ENCODE measurements at regions not wholly inside any gene's neighbourhood (a gene's known extent, or its start where the extent isn't known, plus 50 kb on each side); places are given as distances from the start of the nearest gene placed in this dataset.

- TF ChIP-seq POLR2A (IDR thresholded peaks at IDR 0.05; ENCODE audit: low read length) (no peak), GATA1 (IDR thresholded peaks at IDR 0.05; ENCODE audit: low read depth, low read length) (no peak)
These were observed 95.4 kb upstream of the DAZL start for GRCh38 chr3:16700651-16701050.

Measured in erythroblast (primary cell).